Panc1 (cell line): ENCODE measurements at regions not wholly inside any gene's neighbourhood (a gene's known extent, or its start where the extent isn't known, plus 50 kb on each side); places are given as distances from the start of the nearest gene placed in this dataset.

ENCODE experiments used
- ATAC-seq: fragments of 200-7000 bp; cut with Tn5 transposase; 2 replicates; pipeline ENCODE4 v1.9.1; 2020; ENCODE audit warnings: mild to moderate bottlenecking, moderate library complexity
- BruUV-seq: library from RNA; stranded (reverse); fragments of 400-500 nt; replicated peaks from 2 replicates; lab custom pipeline; 2021; lab: Mats Ljungman, UMichigan
- CTCF ChIA-PET: fragments of 300-600 bp; sonication (Branson Sonifier 250); formaldehyde crosslinking; loops from one replicate; lab custom pipeline; 2022; ENCODE audit warnings: antibody characterized with exemption; lab: Charles Lee
- POLR2A ChIA-PET: fragments of 300-600 bp; sonication (Branson Sonifier 250); formaldehyde crosslinking; loops from one replicate; lab custom pipeline; 2022; ENCODE audit warnings: antibody characterized with exemption; lab: Charles Lee
- DNase-seq: peaks from one replicate; pipeline ENCODE4 v3.0.0-alpha.2; 2010; ENCODE audit warnings: low read depth, low spot score
- H3K27ac ChIP-seq: 2 replicates; pipeline ENCODE4 v1.5.1; 2011; ENCODE audit warnings: mild to moderate bottlenecking, low read length, inconsistent platforms
- H3K27me3 ChIP-seq: fragments of 200-500 bp; sonication (Bioruptor generic); 2 replicates; pipeline ENCODE4 v1.6.0; 2014; ENCODE audit warnings: low read length, inconsistent platforms; ENCODE audit not compliant: control insufficient read depth, insufficient read depth
- H3K36me3 ChIP-seq: fragments of 200-500 bp; sonication (Bioruptor generic); 2 replicates; pipeline ENCODE4 v1.5.1; 2014; ENCODE audit warnings: inconsistent platforms, mild to moderate bottlenecking, low read length, moderate library complexity; ENCODE audit not compliant: control insufficient read depth, insufficient read depth
- H3K4me1 ChIP-seq: 2 replicates; pipeline ENCODE4 v1.5.1; 2011; ENCODE audit warnings: inconsistent platforms, mild to moderate bottlenecking, low read length, moderate library complexity; ENCODE audit not compliant: control insufficient read depth, insufficient read depth
- H3K4me3 ChIP-seq, 2 experiments: 2 replicates each; pipeline ENCODE4 v1.5.1; 2011 to 2012; ENCODE audit warnings: low read depth in 2 of 2, low read length in 2 of 2, mild to moderate bottlenecking in 2 of 2, inconsistent platforms in 1 of 2, moderate library complexity in 1 of 2
- H3K9me3 ChIP-seq: fragments of 200-500 bp; sonication (Bioruptor generic); 2 replicates; pipeline ENCODE4 v1.5.1; 2014; ENCODE audit warnings: low read depth, mild to moderate bottlenecking, inconsistent platforms, low read length, moderate library complexity; ENCODE audit not compliant: control insufficient read depth, insufficient read depth
- POLR2AphosphoS5 ChIP-seq: IDR thresholded peaks from 2 replicates; pipeline ENCODE4 v1.6.1; 2012; ENCODE audit warnings: mild to moderate bottlenecking, low read depth, low read length, moderate library complexity
- SIN3A ChIP-seq: IDR thresholded peaks from 2 replicates; pipeline ENCODE4 v1.6.1; 2012; ENCODE audit warnings: low read depth, mild to moderate bottlenecking, low read length, moderate library complexity, borderline replicate concordance; ENCODE audit not compliant: insufficient read depth
- TCF7L2 ChIP-seq: IDR thresholded peaks from 2 replicates; pipeline ENCODE4 v1.6.1; 2011; ENCODE audit warnings: mild to moderate bottlenecking, low read depth, low read length, inconsistent platforms
- in situ Hi-C: cut with HindIII; loops from 2 replicates; pipeline ENCODE4 v1.10.0; 2016; ENCODE audit warnings: low sequenced_read_pairs, low pct_unique_long_range_greater_than_20kb
- intact Hi-C: fragments of 100-400 bp; cut with micrococcal nuclease; formaldehyde crosslinking; loops from one replicate; pipeline ENCODE4 v1.10.0; 2022; ENCODE audit not compliant: unreplicated experiment
- TF ChIP-seq, protein P1 (sequence below): fragments of 450-650 bp; IDR thresholded peaks from 2 replicates; pipeline ENCODE4 v1.5.1; 2017; ENCODE audit warnings: mild to moderate bottlenecking
- TF ChIP-seq, protein P2 (sequence below), 2 experiments: IDR thresholded peaks; 2 replicates each; pipeline ENCODE4 v1.6.1; 2011 to 2012; ENCODE audit warnings: low read depth in 2 of 2, control low read depth in 1 of 2, low read length in 1 of 2, mild to moderate bottlenecking in 1 of 2, moderate library complexity in 1 of 2; ENCODE audit not compliant: insufficient read depth in 1 of 2

DNA sequence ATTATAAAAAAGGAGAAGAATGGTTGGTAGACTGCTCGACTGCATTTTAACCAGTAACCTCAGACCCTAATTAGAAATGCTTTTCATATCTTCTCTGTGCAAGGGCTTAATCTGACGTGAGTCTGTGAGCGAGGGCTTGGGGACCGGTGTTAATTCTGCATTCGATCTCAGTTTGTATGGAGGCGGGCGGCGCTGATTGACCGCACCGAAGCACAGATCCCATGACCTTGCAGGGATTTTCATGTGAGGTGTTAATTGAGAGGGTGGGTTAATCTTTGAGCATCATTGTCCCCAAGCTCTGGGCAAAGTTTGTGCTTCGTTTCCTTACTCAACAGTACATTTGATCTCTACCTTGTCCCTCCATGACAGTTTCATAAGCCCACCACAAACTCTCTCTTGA is 250.9 kb downstream of the NR2F2 start:
- TF ChIP-seq SIN3A (no peak), TCF7L2 (no peak), POLR2AphosphoS5 (no peak)
- TF ChIP-seq, protein P1, sequence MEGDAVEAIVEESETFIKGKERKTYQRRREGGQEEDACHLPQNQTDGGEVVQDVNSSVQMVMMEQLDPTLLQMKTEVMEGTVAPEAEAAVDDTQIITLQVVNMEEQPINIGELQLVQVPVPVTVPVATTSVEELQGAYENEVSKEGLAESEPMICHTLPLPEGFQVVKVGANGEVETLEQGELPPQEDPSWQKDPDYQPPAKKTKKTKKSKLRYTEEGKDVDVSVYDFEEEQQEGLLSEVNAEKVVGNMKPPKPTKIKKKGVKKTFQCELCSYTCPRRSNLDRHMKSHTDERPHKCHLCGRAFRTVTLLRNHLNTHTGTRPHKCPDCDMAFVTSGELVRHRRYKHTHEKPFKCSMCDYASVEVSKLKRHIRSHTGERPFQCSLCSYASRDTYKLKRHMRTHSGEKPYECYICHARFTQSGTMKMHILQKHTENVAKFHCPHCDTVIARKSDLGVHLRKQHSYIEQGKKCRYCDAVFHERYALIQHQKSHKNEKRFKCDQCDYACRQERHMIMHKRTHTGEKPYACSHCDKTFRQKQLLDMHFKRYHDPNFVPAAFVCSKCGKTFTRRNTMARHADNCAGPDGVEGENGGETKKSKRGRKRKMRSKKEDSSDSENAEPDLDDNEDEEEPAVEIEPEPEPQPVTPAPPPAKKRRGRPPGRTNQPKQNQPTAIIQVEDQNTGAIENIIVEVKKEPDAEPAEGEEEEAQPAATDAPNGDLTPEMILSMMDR, result no peak
- TF ChIP-seq, protein P2, sequence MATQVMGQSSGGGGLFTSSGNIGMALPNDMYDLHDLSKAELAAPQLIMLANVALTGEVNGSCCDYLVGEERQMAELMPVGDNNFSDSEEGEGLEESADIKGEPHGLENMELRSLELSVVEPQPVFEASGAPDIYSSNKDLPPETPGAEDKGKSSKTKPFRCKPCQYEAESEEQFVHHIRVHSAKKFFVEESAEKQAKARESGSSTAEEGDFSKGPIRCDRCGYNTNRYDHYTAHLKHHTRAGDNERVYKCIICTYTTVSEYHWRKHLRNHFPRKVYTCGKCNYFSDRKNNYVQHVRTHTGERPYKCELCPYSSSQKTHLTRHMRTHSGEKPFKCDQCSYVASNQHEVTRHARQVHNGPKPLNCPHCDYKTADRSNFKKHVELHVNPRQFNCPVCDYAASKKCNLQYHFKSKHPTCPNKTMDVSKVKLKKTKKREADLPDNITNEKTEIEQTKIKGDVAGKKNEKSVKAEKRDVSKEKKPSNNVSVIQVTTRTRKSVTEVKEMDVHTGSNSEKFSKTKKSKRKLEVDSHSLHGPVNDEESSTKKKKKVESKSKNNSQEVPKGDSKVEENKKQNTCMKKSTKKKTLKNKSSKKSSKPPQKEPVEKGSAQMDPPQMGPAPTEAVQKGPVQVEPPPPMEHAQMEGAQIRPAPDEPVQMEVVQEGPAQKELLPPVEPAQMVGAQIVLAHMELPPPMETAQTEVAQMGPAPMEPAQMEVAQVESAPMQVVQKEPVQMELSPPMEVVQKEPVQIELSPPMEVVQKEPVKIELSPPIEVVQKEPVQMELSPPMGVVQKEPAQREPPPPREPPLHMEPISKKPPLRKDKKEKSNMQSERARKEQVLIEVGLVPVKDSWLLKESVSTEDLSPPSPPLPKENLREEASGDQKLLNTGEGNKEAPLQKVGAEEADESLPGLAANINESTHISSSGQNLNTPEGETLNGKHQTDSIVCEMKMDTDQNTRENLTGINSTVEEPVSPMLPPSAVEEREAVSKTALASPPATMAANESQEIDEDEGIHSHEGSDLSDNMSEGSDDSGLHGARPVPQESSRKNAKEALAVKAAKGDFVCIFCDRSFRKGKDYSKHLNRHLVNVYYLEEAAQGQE (IDR thresholded peaks at IDR 0.05; ENCODE audit: insufficient read depth in 1 of 2, low read depth in 2 of 2, low read length in 1 of 2), result no peak
- ATAC-seq (no peak), DNase-seq (no peak)
- Histone ChIP-seq H3K4me3 (no peak overlapping the region), H3K27ac (no peak overlapping the region), H3K27me3 (peaks cover 2% of the 10 kb centered on the region; the same call in 1 of the 2 replicates), H3K9me3 (no peaks in the 10 kb centered on the region), H3K4me1 (no peaks in the 10 kb centered on the region), H3K36me3 (no peaks in the 10 kb centered on the region)
- CTCF ChIA-PET, result no interaction called here
- in situ Hi-C loops (no loop called here), intact Hi-C loops (loop anchor here (5.0 to 10.0 kb wide), 2 partner anchors 219 to 653 kb away; no protein-coding TSS in a partner anchor)
- no TSS peak for BruUV-seq
- POLR2A ChIA-PET, result no interaction called here

DNA sequence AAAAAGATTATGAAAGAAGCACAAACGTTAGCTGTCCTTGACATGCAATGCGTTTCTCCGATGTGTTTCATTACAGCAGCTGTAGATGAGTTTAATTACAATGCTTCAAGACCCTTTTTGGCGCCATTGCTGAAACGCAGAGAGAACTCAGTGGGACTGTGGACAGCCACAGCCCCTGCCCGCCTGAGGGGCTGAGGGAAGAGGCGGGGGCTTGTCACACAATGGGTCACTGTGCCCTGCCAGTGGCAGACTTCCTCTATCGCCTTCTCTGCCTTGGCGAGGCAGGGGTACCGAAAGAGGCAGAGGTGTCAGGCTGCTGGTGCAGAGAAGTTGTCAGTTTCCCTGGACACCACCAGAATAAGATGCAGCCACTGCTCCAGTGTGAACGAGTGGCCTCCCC is 252.0 kb downstream of the NR2F2 start:
- no peaks in the 10 kb centered on the region; the same call in 1 of the 2 replicates for H3K27me3 ChIP-seq
- intact Hi-C loops, result loop anchor here (5.0 to 10.0 kb wide), 2 partner anchors 220 to 652 kb away; no protein-coding TSS in a partner anchor
- CTCF ChIA-PET, result no interaction called here

More for the DNA sequence above, 252.0 kb downstream of the NR2F2 start:
- Histone ChIP-seq H3K9me3 (no peaks in the 10 kb centered on the region), H3K36me3 (no peaks in the 10 kb centered on the region), H3K4me3 (no peak overlapping the region), H3K27ac (no peak overlapping the region), H3K4me1 (no peaks in the 10 kb centered on the region)
- no peak for DNase-seq
- ATAC-seq, result no peak
- POLR2A ChIA-PET, result no interaction called here
- in situ Hi-C loops, result no loop called here
- no TSS peak for BruUV-seq
- TF ChIP-seq SIN3A (no peak), POLR2AphosphoS5 (no peak), TCF7L2 (no peak)
- TF ChIP-seq, protein P1, result no peak
- TF ChIP-seq, protein P2 (IDR thresholded peaks at IDR 0.05; ENCODE audit: insufficient read depth in 1 of 2, low read depth in 2 of 2, low read length in 1 of 2), result no peak
